ENCODE measurements at regions not wholly inside any gene's neighbourhood (a gene's known extent, or its start where the extent isn't known, plus 50 kb on each side); places are given as distances from the start of the nearest gene placed in this dataset.
"Not testable (repeated sequence)": the region's sequence is repeated elsewhere in the genome, so short reads cannot be mapped to it uniquely, and the experiment has no call there.

GRCh38 chrX:150058728-150059127 is 120.4 kb upstream of the EOLA2 start:
- DNase-seq: no peak

DNA sequence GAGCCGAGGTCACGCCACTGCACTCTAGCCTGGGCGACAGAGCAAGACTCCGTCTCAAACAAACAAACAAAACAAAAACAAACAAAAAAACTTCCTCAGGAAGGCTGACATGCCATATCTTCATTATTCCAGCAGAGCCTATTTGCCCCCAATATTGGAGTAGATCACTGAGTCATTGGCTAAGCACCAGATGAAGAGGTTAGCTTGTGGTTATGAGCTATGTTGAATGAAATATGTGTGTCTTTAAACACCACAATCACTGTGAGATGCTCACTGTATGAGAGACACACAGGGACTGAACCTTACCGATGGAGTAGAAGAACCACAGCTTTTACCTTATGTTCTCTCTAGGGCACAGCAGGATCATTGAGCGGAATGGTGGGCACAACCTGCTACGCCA is 122.1 kb upstream of the EOLA2 start:
- no peak for DNase-seq

DNA sequence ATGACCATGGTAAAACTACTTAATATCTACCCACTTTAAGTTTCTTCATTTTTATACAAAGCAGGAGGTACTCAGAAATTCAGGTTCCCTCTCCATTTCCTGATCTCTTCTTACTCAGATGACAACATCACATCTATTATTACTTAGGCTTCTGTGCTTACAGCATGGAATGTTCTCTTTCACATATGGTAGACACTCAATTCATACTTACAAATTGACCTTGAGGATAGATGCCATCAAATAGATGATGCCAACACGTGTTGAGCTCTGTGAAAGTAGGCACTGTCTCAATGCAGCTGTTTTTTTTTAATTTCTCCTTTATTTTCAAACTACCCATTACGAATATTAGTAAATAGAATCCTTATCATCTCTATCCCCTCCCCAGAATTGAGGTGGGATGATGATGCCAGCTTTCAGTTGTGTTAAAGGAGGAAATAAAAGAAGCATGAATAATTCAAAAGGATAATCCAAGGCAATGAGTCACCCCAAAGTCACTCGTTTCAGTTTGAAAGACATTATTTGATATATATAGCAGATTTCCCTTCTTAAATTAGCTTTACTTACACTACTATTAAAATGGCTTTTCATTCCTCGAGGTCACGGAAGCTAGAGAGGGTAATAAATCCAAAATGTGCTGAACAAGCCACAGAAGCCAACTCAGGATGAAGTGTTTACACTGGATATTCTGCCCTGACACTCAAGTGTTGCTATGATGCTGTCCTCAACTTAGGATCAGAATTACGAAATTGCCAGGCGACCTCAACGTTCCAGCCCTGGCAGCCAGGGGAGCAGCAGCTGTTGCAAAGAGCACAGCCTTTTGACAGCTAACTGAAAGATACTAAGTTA is 124.2 kb upstream of the EOLA2 start:
- DNase-seq: no peak

DNA sequence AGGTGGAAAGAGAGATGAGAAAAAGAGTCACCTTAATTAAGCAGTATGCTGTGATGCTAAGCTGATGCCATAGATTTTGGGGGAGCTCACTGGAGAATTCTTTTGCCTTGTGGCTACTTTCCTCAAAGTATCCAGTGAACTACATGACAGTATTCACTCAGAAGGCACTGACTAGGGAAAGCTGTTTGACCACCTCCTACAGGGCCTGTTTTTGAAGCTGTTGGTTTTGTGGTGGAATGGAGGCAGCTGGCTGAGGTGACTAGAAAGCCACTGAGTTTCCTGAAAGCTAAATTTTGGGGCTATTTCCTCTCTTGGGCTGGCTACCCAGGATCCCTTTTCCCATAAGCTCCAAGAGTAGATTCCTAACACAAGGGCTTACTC is 124.8 kb upstream of the EOLA2 start:
- DNase-seq: no peak

DNA sequence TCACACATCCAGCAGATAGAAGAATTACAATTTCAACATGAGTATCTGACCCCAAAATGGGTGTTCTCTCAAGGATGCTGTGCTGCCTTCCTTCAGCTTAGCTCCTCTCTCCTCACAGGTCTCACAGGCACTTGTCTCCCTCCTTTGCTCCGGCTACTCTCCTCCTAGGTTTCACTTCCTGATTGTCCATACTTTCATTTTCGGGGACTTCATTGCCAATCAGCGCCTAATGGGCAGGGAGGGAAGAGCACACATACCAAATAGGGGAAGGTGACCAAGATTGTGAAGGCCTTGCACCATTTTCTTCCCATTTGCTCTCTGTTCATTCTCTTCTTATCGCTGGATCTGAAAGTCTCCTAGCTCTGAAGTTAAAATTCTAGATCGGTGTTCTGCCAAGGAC is 125.4 kb upstream of the EOLA2 start:
- DNase-seq: no peak

DNA sequence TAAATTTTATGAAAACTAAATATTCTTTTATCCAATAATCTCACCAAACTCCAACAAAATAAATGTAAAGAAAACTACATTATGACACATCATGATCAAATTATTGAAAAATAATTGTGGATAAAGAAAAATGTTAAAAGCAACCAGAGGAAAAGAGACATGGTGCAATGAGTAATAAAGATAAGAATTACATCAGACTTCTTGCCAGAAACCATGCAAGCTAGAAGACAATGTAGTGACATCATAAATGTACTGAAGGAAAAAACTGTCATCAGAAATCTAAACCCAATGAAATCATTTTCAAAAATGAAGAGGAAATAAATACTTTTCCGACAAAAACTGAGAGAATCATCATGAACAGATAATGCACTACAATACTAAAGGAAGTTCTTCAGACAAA is 135.9 kb upstream of the EOLA2 start:
- DNase-seq: no peak

DNA sequence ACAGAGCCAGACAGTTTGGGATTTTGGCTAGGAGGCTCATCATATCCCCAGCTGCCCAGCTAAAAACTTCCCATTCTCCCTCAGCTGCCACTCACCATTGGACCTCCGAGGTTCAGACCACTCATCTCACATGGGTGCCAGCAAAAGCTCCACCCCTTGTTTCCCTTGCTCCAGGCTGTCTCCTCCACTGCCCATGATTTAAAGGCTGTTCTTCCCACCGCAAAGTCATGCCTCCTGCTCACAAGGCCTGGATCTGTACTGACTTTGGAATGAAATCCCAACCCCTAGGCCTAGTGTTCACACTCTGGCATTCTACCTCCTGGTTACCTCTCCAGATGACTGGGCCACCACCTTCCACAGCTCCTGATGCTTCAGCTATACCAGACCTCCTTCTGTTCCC is 142.2 kb upstream of the EOLA2 start:
- DNase-seq: no peak

DNA sequence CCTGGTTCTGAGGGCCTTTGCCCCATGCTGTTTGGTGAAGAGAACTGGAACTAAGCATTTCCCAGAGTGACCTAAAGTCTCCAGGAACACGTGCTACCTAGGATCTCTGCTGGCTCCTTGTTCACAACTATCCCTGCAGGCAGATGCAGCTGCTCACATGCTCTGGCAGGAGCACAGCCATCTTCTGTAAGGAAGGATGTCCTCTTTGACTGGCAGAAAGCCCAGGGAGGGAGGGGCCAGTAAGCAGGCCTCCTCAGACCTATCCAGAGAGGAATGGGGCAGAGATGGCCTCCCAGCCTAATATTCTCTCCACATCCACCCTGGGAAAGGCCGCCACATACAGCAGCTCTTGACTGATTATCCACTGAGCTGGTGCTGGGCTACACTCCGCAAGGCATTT is 142.8 kb upstream of the EOLA2 start:
- DNase-seq: no peak

DNA sequence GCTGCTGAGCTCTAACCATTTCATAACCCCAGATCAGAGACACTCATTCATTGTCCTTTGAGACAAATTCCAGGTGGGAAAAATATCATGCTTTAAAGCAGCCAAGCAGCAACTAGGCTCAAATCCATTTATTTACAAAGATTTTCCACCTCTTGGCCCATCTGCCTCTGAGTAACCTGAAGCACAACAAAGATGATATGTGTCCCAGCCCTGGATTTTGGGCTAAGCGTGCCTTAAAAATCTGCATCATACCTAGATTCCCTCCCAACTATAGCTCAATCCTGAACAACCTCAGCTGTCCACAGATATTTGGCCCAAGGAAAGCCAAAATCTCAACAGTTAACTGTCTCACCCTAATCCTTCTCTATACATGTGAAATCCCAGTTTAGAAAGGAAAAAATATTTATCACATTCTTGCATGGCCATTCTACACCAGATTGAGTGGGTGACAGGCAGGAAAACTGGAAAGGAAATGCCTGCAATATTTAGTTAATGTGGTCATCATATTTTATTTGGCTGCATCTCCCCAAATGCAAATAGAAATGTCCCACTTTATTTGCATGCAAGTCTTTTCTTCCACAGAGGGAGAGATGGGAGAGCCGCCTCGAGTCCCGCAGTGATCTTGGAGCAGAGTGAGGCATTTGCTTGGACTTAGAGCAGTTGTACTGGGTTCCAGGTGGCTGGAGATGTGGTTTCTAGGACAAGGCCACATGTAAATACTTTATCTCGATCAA is 146.4 kb upstream of the EOLA2 start:
- no peak for DNase-seq

DNA sequence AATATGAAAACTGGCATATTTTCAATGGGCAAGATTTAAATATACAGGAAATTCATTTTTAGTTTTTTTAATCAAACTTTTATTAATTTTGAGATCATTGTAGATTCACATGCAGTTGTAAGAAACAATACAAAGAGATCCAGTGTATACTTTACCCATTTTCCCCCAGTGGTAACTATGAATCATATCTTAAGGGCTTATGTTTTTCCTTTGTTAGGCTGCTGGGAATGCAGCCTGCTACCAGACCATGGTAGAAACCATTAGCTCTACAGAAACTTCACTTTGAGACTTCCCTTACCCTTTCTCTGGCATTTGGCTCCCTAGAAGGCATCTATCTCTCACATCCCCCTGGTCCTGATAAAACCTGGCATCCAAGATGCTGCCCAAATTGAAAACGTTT is 147.6 kb upstream of the EOLA2 start:
- DNase-seq: no peak

DNA sequence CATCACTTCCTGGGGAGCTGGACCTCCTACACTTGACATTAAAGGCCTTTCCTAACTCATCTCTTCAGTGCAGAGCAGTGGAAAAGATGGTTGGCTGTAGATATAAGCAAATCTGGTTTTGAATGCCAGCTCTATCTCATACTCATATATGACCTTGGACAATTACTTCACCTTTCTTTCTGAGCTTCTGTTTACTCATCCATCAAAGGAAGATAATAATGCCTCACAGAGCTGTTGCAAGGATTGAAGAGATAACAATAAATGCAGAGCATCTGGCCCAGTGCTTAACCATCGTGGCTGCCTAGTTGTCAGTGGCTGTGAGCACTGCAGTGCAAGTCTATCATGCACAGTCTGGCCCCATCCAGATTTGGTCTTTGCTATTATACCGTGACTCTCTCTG is 148.1 kb upstream of the EOLA2 start:
- no peak for DNase-seq

DNA sequence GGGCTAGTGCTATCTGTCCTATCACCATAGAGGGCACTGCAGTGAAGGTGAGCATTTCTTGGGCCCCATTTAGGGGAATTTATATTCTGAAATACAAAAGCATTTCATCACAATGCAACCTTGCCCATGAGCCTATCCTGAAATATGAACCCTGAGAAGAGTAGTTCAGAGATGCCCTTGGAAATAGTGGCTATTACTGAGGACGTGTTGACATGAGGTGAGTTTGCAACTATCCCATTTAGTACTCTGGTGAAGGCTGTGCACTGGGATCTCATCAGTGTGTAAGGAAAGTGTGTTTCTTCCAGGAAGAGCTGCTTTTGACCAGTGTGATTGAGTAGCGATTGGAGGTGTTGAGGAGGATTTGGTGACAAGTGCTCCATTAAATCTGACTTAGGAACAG is 149.3 kb upstream of the EOLA2 start:
- no peak for DNase-seq

GRCh38 chrX:150088042-150088441 is 149.8 kb upstream of the EOLA2 start:
- DNase-seq: no peak

GRCh38 chrX:150088766-150089518 is 150.7 kb upstream of the EOLA2 start:
- no peak for DNase-seq

- DNase-seq: not testable (repeated sequence)
These were observed 153.0 kb upstream of the EOLA2 start for GRCh38 chrX:150091300-150091699.

DNA sequence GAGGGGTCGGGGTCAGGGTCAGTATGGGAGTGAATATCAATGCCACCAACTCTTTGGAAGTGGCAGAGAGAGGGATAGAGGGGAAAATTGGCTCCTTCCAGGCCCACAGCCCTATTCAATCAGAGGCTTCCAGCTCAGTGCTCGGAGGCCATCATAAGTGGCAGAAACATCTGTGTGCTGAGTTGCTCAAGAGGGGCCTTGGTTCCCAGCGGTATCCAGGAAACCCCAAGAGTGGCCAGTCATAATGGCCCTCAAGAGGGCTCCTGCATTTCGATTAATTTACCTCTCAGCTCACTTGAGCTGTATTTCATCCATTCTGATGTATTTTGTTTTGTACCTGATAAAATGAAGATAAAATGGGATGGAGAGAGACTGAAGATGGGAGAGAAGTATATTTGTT is 154.3 kb upstream of the EOLA2 start:
- DNase-seq: no peak

DNA sequence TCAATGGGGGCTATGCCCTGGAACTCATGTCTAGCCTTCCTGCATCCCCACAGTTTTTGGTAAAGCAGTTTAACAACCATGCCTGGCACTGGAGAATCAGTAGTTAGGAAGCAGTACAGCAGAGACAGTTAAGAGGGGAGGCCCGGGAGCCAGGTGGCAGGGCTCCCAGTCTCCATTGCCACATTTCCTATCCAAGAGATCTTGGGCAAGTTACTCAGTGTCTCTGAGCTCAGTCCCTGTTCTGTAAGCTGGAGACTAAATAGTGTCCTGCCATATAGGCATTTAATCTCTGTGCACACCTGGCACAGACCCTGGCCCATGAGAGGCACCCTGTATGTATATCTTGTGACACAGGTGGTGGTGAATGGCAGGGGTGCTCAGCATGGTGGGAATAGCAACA is 156.1 kb upstream of the EOLA2 start:
- no peak for DNase-seq

DNA sequence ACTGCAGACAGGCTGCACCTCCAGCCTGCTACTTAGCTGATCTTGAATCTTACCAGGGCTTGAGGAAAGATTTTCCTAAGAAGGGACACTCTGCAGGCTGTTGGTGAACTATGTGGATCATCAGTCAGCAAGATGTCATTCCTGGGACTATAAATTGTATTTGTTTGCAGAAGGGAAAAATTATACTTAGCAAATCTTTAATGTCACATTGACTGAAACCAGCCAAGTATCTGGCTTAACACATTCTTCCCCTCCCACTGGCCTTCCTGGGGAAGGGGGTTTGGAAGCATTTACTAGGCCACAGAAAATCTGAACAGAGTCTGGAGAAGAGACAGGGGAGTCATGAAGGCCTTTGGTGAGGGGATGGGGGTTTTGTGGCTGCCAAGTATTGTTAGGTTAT is 156.7 kb upstream of the EOLA2 start:
- no peak for DNase-seq

DNA sequence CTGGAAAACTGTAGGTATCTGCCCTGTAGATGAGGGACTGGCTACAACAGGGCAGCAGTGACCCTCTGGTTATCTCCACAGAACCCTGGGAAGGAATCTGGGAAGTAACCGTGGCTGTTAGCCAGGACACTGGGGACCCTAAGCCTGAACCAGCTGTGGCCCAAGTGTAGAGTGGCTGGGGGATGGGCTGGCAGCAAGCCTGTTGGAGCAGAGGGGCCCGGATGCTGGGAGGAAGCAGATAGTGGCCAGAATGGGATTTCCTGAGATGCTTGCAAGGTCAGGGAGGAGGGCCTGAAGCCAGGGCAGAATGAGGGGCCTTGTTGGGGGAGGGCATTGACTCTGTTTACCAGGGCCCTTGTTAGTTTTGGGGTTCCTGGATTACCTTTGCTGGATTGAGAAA is 161.0 kb upstream of the EOLA2 start:
- no peak for DNase-seq

DNA sequence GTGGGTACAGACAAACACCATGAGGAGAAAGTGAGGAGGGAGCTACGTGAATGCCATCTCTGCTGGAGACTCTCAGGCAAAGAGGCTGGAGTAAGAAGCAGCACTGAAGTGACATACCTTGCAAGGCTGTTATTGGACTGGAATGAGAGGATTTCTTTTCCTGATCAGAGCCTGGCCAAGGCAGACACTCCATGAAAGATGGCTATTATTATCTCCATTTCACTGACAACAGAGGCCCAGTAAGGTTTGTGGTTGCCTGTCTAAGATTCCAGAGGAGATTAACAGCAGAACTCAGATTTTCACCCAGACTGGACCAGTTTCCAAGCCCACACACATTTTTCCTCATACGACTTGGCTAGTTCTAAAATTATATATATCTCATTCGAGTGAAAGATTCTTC is 162.0 kb upstream of the EOLA2 start:
- no peak for DNase-seq

- no peak for DNase-seq
These were observed 180.2 kb upstream of the EOLA2 start for GRCh38 chrX:150118476-150118875.

GRCh38 chrX:150119323-150119722 is 181.0 kb upstream of the EOLA2 start:
- no peak for DNase-seq

DNA sequence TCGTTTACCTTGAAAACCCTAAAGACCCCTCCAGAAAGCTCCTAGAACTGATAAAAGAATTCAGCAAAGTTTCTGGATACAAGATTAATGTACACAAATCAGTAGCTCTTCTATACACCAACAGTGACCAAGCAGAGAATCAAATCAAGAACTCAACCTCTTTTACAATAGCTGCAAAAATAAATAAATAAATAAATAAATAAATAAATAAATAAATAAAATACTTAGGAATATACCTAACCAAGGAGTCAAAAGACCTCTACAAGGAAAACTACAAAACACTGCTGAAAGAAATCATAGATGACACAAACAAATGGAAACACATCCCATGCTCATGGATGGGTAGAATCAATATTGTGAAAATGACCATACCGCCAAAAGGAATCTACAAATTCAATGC is 186.8 kb upstream of the EOLA2 start:
- not testable (repeated sequence) for DNase-seq

- no peak for DNase-seq
These were observed 188.9 kb upstream of the EOLA2 start for GRCh38 chrX:150127216-150127615.
